HEK293T (cell line): ENCODE measurements at regions not wholly inside any gene's neighbourhood (a gene's known extent, or its start where the extent isn't known, plus 50 kb on each side); places are given as distances from the start of the nearest gene placed in this dataset.

Experiments used
- ARNT ChIP-seq: fragments of 450-650 bp; IDR thresholded peaks from 2 replicates; pipeline ENCODE4 v1.6.1; 2017; ENCODE audit warnings: mild to moderate bottlenecking
- BHLHE40 ChIP-seq: fragments of 450-650 bp; IDR thresholded peaks from 2 replicates; pipeline ENCODE4 v1.6.1; 2016; ENCODE audit warnings: mild to moderate bottlenecking, moderate library complexity, borderline replicate concordance
- CTBP1 ChIP-seq: fragments of 450-650 bp; IDR thresholded peaks from 2 replicates; pipeline ENCODE4 v1.6.1; 2016; ENCODE audit warnings: borderline replicate concordance
- ELF4 ChIP-seq: fragments of 450-650 bp; IDR thresholded peaks from 2 replicates; pipeline ENCODE4 v1.6.1; 2017; ENCODE audit warnings: antibody characterized with exemption
- FOXK2 ChIP-seq: fragments of 450-650 bp; IDR thresholded peaks from 2 replicates; pipeline ENCODE4 v1.6.1; 2016; ENCODE audit warnings: mild to moderate bottlenecking
- FOXM1 ChIP-seq: fragments of 450-650 bp; IDR thresholded peaks from 2 replicates; pipeline ENCODE4 v1.6.1; 2017; ENCODE audit warnings: mild to moderate bottlenecking, borderline replicate concordance
- HDGF ChIP-seq: fragments of 450-650 bp; IDR thresholded peaks from 2 replicates; pipeline ENCODE4 v1.6.1; 2017; ENCODE audit warnings: antibody characterized with exemption, borderline replicate concordance
- L3MBTL2 ChIP-seq: fragments of 450-650 bp; conservative IDR thresholded peaks from 2 replicates; pipeline ENCODE4 v1.6.1; 2016; ENCODE audit warnings: mild to moderate bottlenecking
- NFRKB ChIP-seq: fragments of 450-650 bp; IDR thresholded peaks from 2 replicates; pipeline ENCODE4 v1.6.1; 2016; ENCODE audit warnings: mild to moderate bottlenecking, moderate library complexity
- SP1 ChIP-seq: fragments of 450-650 bp; IDR thresholded peaks from 2 replicates; pipeline ENCODE4 v1.6.1; 2017
- SUZ12 ChIP-seq: fragments of 450-650 bp; IDR thresholded peaks from 2 replicates; pipeline ENCODE4 v1.6.1; 2016; ENCODE audit warnings: mild to moderate bottlenecking
- TARDBP ChIP-seq: fragments of 450-650 bp; IDR thresholded peaks from 2 replicates; pipeline ENCODE4 v1.6.1; 2016
- ZNF384 ChIP-seq: fragments of 450-650 bp; IDR thresholded peaks from 2 replicates; pipeline ENCODE4 v1.6.1; 2016
- TF ChIP-seq, protein P1 (sequence below): fragments of 450-650 bp; IDR thresholded peaks from 2 replicates; pipeline ENCODE4 v1.6.1; 2016

- TF ChIP-seq BHLHE40, result no peak
- no peak for TF ChIP-seq ELF4
- TF ChIP-seq FOXK2, result no peak
- TF ChIP-seq ARNT, result no peak
- TF ChIP-seq ZNF384, result no peak
- TF ChIP-seq FOXM1, result no peak
- no peak for TF ChIP-seq TARDBP
- TF ChIP-seq, protein P1, sequence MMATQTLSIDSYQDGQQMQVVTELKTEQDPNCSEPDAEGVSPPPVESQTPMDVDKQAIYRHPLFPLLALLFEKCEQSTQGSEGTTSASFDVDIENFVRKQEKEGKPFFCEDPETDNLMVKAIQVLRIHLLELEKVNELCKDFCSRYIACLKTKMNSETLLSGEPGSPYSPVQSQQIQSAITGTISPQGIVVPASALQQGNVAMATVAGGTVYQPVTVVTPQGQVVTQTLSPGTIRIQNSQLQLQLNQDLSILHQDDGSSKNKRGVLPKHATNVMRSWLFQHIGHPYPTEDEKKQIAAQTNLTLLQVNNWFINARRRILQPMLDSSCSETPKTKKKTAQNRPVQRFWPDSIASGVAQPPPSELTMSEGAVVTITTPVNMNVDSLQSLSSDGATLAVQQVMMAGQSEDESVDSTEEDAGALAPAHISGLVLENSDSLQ, result no peak
- TF ChIP-seq NFRKB, result no peak
- no peak for TF ChIP-seq L3MBTL2
- no peak for TF ChIP-seq HDGF
- TF ChIP-seq CTBP1, result no peak
- no peak for TF ChIP-seq SP1
- TF ChIP-seq SUZ12, result no peak
Observed at GRCh38 chr3:71901645-71902044, 116.7 kb upstream of the PROK2 start.
